A549 (cell line): ENCODE measurements at regions not wholly inside any gene's neighbourhood (a gene's known extent, or its start where the extent isn't known, plus 50 kb on each side); places are given as distances from the start of the nearest gene placed in this dataset.

Source experiments
- ATAC-seq, 2 experiments: fragments of 200-7000 bp in 1 of 2; fragments of >200 bp in 1 of 2; cut with Nextera tagmentation in 1 of 2; cut with Tn5 transposase in 1 of 2; 3 replicates each; pipeline versions ENCODE4 v1.8.0 to v1.9.1; 2018 to 2020; ENCODE audit warnings: mild to moderate bottlenecking in 1 of 2, moderate library complexity in 1 of 2
- CTCF ChIA-PET: fragments of 300-600 bp; sonication (Branson Sonifier 250); formaldehyde crosslinking; extraction: SDS; loops from one replicate; lab custom pipeline; 2021; ENCODE audit warnings: antibody characterized with exemption, inconsistent platforms; lab: Yijun Ruan, JAX
- POLR2A ChIA-PET: fragments of 350-600 bp; formaldehyde crosslinking; extraction: SDS; loops from one replicate; lab custom pipeline; 2021; ENCODE audit warnings: antibody characterized with exemption, inconsistent platforms; lab: Yijun Ruan, JAX
- DNase-seq, 2 experiments: peaks; one replicate each; pipeline versions ENCODE4 v3.0.0 to v3.0.0-alpha.2; 2011 to 2016; ENCODE audit warnings: low read depth in 1 of 2, low spot score in 1 of 2
- FAIRE-seq: peaks from 2 replicates; lab custom pipeline; 2011; peaks lifted over from hg19 to GRCh38; lab: Jason Lieb, UNC
- H3K27ac ChIP-seq, 2 experiments: fragments of >200 bp; sonication (Bioruptor Twin); formaldehyde crosslinking; 3 replicates each; pipeline ENCODE4 v1.5.1; 2016 to 2017
- H3K4me1 ChIP-seq: fragments of >200 bp; sonication (Bioruptor Twin); formaldehyde crosslinking; 3 replicates; pipeline ENCODE4 v1.6.1; 2016
- H3K4me2 ChIP-seq: fragments of >200 bp; sonication (Bioruptor Twin); formaldehyde crosslinking; 3 replicates; pipeline ENCODE4 v1.6.1; 2016
- H3K4me3 ChIP-seq: fragments of >200 bp; sonication (Bioruptor Twin); formaldehyde crosslinking; 3 replicates; pipeline ENCODE4 v1.5.1; 2016
- H3K9me3 ChIP-seq: fragments of >200 bp; sonication (Bioruptor Twin); formaldehyde crosslinking; 3 replicates; pipeline ENCODE4 v1.6.1; 2016
- CBX2 ChIP-seq: fragments of 200-600 bp; sonication (generic); IDR thresholded peaks from 2 replicates; pipeline ENCODE4 v1.6.1; 2016; ENCODE audit warnings: low read depth, mild to moderate bottlenecking, borderline replicate concordance
- CBX8 ChIP-seq: fragments of 200-600 bp; sonication (generic); IDR thresholded peaks from 2 replicates; pipeline ENCODE4 v1.6.1; 2016
- CEBPB ChIP-seq, 2 experiments: fragments of >200 bp in 1 of 2; sonication (Bioruptor Twin) in 1 of 2; formaldehyde crosslinking in 1 of 2; IDR thresholded peaks; 2 replicates each; pipeline ENCODE4 v1.6.1; 2012 to 2016
- EP300 ChIP-seq, 2 experiments: fragments of >200 bp; sonication (Bioruptor Twin); formaldehyde crosslinking; IDR thresholded peaks; 2 replicates in 1 of 2; 3 replicates in 1 of 2; pipeline ENCODE4 v1.6.1; 2016 to 2017
- FOSB ChIP-seq: fragments of 250-450 bp; sonication (Bioruptor Pico); IDR thresholded peaks from 2 replicates; pipeline ENCODE4 v1.5.0; 2020; ENCODE audit warnings: mild to moderate bottlenecking, moderate library complexity
- FOSL2 ChIP-seq, 2 experiments: fragments of 450-650 bp in 1 of 2; fragments of >200 bp in 1 of 2; sonication (Bioruptor Twin) in 1 of 2; formaldehyde crosslinking; IDR thresholded peaks; 2 replicates each; pipeline versions ENCODE4 v1.5.0 to v1.6.1; 2016 to 2020; ENCODE audit warnings: mild to moderate bottlenecking in 1 of 2, moderate library complexity in 1 of 2
- HEYL ChIP-seq: fragments of 250-450 bp; sonication (Bioruptor Pico); IDR thresholded peaks from 2 replicates; pipeline ENCODE4 v1.8.0; 2021; ENCODE audit warnings: mild to moderate bottlenecking, moderate library complexity
- HOXB13 ChIP-seq: fragments of 250-450 bp; sonication (Bioruptor Pico); IDR thresholded peaks from 2 replicates; pipeline ENCODE4 v1.5.0; 2020; ENCODE audit warnings: low read depth, mild to moderate bottlenecking, moderate library complexity
- JUNB ChIP-seq: fragments of >200 bp; sonication (Bioruptor Twin); formaldehyde crosslinking; IDR thresholded peaks from 2 replicates; pipeline ENCODE4 v1.6.1; 2016
- KDM5A ChIP-seq: fragments of 200-600 bp; sonication (generic); IDR thresholded peaks from 2 replicates; pipeline ENCODE4 v1.6.1; 2016; ENCODE audit warnings: antibody characterized with exemption, mild to moderate bottlenecking
- MAFK ChIP-seq: fragments of 450-650 bp; IDR thresholded peaks from 2 replicates; pipeline ENCODE4 v1.6.1; 2014; ENCODE audit not compliant: partially characterized antibody
- NPAS2 ChIP-seq: fragments of 250-450 bp; sonication (Bioruptor Pico); IDR thresholded peaks from 2 replicates; pipeline ENCODE4 v1.8.0; 2022; ENCODE audit warnings: mild to moderate bottlenecking, moderate library complexity, borderline replicate concordance
- PHF8 ChIP-seq: fragments of 200-600 bp; sonication (generic); IDR thresholded peaks from 2 replicates; pipeline ENCODE4 v1.6.1; 2016; ENCODE audit warnings: low read depth, mild to moderate bottlenecking, antibody characterized with exemption, moderate library complexity, borderline replicate concordance
- POLR2A ChIP-seq: IDR thresholded peaks from 2 replicates; pipeline ENCODE4 v1.6.1; 2012; ENCODE audit warnings: mild to moderate bottlenecking, low read length
- POLR2AphosphoS2 ChIP-seq: conservative IDR thresholded peaks from 2 replicates; pipeline ENCODE4 v1.6.1; 2012; ENCODE audit warnings: low read length, improper control_type of control experiment, inconsistent platforms
- SREBF2 ChIP-seq: fragments of 450-650 bp; IDR thresholded peaks from 2 replicates; pipeline ENCODE4 v1.6.1; 2014; ENCODE audit warnings: mild to moderate bottlenecking, moderate library complexity
- ZFP36 ChIP-seq: fragments of 450-650 bp; IDR thresholded peaks from 2 replicates; pipeline ENCODE4 v1.6.1; 2014; ENCODE audit warnings: borderline replicate concordance; ENCODE audit not compliant: partially characterized antibody
- WGBS: methylation state at CpG from one replicate; pipeline ENCODE4 v1.1.6; 2017; ENCODE audit errors: missing lambda C conversion rate; 5-methylcytosine and 5-hydroxymethylcytosine counted together
- TF ChIP-seq, protein P1 (sequence below): IDR thresholded peaks from 2 replicates; pipeline ENCODE4 v1.6.1; 2012
- TF ChIP-seq, protein P2 (sequence below): fragments of 250-450 bp; sonication (Bioruptor Pico); IDR thresholded peaks from 2 replicates; pipeline ENCODE4 v1.5.0; 2021; ENCODE audit warnings: mild to moderate bottlenecking, moderate library complexity, borderline replicate concordance
- TF ChIP-seq, protein P3 (sequence below): IDR thresholded peaks from 2 replicates; pipeline ENCODE4 v1.6.1; 2012
- TF ChIP-seq, protein P4 (sequence below): IDR thresholded peaks from 2 replicates; pipeline ENCODE4 v1.6.1; 2012; ENCODE audit warnings: low read depth, borderline replicate concordance

DNA sequence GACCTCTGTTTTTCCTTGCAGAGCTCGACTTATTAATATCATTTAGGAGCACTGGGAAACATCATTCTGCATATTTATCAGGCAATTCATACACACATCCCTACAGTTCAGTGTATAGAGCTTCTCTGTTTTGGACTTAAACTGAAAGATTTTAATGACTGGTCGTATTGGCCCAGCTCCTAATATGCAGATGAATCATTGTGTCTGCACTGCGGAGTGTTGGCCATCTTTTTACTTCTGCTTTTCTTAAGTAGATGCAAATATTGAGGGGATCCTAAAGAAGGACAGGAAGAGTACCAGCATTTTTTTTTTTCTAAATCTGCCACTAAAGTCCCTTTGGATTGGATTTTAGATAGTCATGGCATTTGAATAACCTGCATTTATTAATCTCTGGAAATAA, 154.8 kb downstream of the BACH1 start:
- ATAC-seq (no peak), DNase-seq (no peak)
- H3K4me3 ChIP-seq = no peak overlapping the region
- no peak for TF ChIP-seq SREBF2
- TF ChIP-seq, all 56 proteins: peak for 0
- 53% methylated on average over 3 of the region's 3 CpGs for WGBS
- FAIRE-seq = no peak
- ChIA-PET CTCF (no interaction called here), POLR2A (no interaction called here)
- no peaks in the 10 kb centered on the region; the same call in 2 of the 3 replicates for H3K9me3 ChIP-seq
- H3K27ac ChIP-seq = no peak overlapping the region
- H3K4me2 ChIP-seq = no peak overlapping the region
- H3K4me1 ChIP-seq = no peaks in the 10 kb centered on the region

DNA sequence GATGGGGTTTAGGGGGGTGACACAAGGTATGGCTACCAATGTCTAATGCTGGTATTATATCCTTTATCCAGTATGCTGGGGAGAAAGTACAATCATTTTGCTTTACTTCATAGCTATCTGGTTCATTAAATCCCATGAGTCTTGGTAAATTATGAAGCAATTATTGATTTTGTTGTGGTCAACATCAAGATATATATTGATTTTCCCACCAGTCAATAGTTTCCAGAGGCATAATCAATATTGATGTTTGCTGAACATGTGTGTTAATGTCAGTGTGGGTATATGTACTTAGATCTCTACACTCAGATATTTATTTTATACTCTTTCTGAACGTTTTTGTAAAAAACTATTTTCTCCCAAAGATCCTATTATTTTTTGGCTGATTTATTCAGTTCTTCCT, 155.5 kb downstream of the BACH1 start:
- CTCF ChIA-PET = no interaction called here
- no peak for DNase-seq
- H3K4me1 ChIP-seq = no peaks in the 10 kb centered on the region
- ATAC-seq = no peak
- H3K4me3 ChIP-seq = no peak overlapping the region
- WGBS = 12% methylated on average over 1 of the region's 1 CpG
- TF ChIP-seq, protein P1, sequence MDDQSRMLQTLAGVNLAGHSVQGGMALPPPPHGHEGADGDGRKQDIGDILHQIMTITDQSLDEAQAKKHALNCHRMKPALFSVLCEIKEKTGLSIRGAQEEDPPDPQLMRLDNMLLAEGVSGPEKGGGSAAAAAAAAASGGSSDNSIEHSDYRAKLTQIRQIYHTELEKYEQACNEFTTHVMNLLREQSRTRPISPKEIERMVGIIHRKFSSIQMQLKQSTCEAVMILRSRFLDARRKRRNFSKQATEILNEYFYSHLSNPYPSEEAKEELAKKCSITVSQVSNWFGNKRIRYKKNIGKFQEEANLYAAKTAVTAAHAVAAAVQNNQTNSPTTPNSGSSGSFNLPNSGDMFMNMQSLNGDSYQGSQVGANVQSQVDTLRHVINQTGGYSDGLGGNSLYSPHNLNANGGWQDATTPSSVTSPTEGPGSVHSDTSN = no peak
- TF ChIP-seq EP300 (IDR thresholded peaks at IDR 0.05) = no peak
- no peak for TF ChIP-seq POLR2AphosphoS2
- TF ChIP-seq, protein P2, sequence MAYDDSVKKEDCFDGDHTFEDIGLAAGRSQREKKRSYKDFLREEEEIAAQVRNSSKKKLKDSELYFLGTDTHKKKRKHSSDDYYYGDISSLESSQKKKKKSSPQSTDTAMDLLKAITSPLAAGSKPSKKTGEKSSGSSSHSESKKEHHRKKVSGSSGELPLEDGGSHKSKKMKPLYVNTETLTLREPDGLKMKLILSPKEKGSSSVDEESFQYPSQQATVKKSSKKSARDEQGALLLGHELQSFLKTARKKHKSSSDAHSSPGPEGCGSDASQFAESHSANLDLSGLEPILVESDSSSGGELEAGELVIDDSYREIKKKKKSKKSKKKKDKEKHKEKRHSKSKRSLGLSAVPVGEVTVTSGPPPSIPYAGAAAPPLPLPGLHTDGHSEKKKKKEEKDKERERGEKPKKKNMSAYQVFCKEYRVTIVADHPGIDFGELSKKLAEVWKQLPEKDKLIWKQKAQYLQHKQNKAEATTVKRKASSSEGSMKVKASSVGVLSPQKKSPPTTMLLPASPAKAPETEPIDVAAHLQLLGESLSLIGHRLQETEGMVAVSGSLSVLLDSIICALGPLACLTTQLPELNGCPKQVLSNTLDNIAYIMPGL (CRISPR knock-in tag) = no peak
- no peak for TF ChIP-seq CBX2
- TF ChIP-seq, protein P3, sequence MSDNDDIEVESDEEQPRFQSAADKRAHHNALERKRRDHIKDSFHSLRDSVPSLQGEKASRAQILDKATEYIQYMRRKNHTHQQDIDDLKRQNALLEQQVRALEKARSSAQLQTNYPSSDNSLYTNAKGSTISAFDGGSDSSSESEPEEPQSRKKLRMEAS = no peak
- TF ChIP-seq MAFK = no peak
- no peak for TF ChIP-seq ZFP36
- no peak for TF ChIP-seq FOSB (CRISPR knock-in tag)
- no peak for TF ChIP-seq JUNB
- TF ChIP-seq FOSL2 (IDR thresholded peaks at IDR 0.05) = no peak
- no peak for TF ChIP-seq FOSL2 (CRISPR knock-in tag; IDR thresholded peaks at IDR 0.05)
- TF ChIP-seq HOXB13 (CRISPR knock-in tag) = no peak
- no peak for TF ChIP-seq CBX8
- TF ChIP-seq PHF8 = no peak
- TF ChIP-seq NPAS2 (CRISPR knock-in tag) = no peak
- TF ChIP-seq, protein P4, sequence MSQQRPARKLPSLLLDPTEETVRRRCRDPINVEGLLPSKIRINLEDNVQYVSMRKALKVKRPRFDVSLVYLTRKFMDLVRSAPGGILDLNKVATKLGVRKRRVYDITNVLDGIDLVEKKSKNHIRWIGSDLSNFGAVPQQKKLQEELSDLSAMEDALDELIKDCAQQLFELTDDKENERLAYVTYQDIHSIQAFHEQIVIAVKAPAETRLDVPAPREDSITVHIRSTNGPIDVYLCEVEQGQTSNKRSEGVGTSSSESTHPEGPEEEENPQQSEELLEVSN = no peak
- TF ChIP-seq HEYL (CRISPR knock-in tag) = no peak
- TF ChIP-seq KDM5A = no peak
- no peak for TF ChIP-seq POLR2A
- FAIRE-seq = no peak
- no peaks in the 10 kb centered on the region for H3K9me3 ChIP-seq
- H3K4me2 ChIP-seq = no peak overlapping the region
- H3K27ac ChIP-seq = no peak overlapping the region
- POLR2A ChIA-PET = no interaction called here

DNA sequence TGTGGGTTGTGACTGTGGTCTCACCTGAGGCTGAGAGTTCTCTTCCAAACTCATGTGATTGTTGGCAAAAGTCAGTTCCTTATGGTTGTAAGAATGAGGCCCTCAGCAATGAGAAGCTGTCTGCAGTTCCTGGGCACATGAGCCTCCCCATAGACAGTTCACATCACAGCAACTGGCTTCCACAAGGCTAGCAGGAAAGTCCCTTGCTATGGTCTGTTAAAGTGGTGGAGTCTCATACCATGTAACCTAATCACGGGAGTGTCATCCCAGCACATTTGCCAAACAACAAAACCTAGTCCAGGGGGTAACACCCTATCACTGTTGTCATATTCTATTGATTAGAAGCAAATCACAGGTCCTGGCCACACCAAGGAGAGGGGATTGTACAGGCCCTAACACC, 163.8 kb downstream of the BACH1 start:
- no peak for ATAC-seq
- CTCF ChIA-PET = interaction anchor here (0.5 to 1.6 kb wide), 2 partner anchors 14 to 37 kb away, joined by 3 read pairs; no protein-coding TSS in a partner anchor
- 36% methylated on average over 1 of the region's 1 CpG for WGBS
- Histone ChIP-seq H3K4me1 (no peaks in the 10 kb centered on the region), H3K4me2 (no peak overlapping the region), H3K27ac (no peak overlapping the region), H3K4me3 (no peak overlapping the region), H3K9me3 (no peaks in the 10 kb centered on the region)
- no peak for FAIRE-seq
- POLR2A ChIA-PET = no interaction called here
- DNase-seq = no peak
- TF ChIP-seq CEBPB (IDR thresholded peaks at IDR 0.05) = no peak
- no peak for TF ChIP-seq PHF8
